CD8-positive, alpha-beta memory T cell (primary cell): ENCODE measurements at regions not wholly inside any gene's neighbourhood (a gene's known extent, or its start where the extent isn't known, plus 50 kb on each side); places are given as distances from the start of the nearest gene placed in this dataset.

Experiments used
- CTCF ChIA-PET: fragments of 350-600 bp; sonication (Branson Sonifier 250); formaldehyde crosslinking; loops from one replicate; lab custom pipeline; 2021; ENCODE audit warnings: antibody characterized with exemption; lab: Charles Lee
- POLR2A ChIA-PET: fragments of 350-600 bp; sonication (Branson Sonifier 250); formaldehyde crosslinking; loops from one replicate; lab custom pipeline; 2021; ENCODE audit warnings: antibody characterized with exemption; lab: Charles Lee
- DNase-seq, 5 donors: peaks; one replicate each; pipeline versions ENCODE4 v3.0.0 to v3.0.0-alpha.2; 2020 to 2022; ENCODE audit warnings: mixed read lengths in 1 of 5
- H3K27ac ChIP-seq: one replicate; pipeline ENCODE4 v1.7.0; 2013; ENCODE audit warnings: low read depth, mild to moderate bottlenecking, low read length, moderate library complexity
- H3K27me3 ChIP-seq: 2 replicates; pipeline ENCODE4 v1.7.0; 2013; ENCODE audit warnings: low read length, mild to moderate bottlenecking; ENCODE audit not compliant: insufficient read depth, poor library complexity, severe bottlenecking
- H3K36me3 ChIP-seq: 2 replicates; pipeline ENCODE4 v1.7.0; 2013; ENCODE audit warnings: mild to moderate bottlenecking, low read length, moderate library complexity; ENCODE audit not compliant: insufficient read depth
- H3K4me1 ChIP-seq: 2 replicates; pipeline ENCODE4 v1.7.0; 2013; ENCODE audit warnings: mild to moderate bottlenecking, low read length, moderate library complexity; ENCODE audit not compliant: insufficient read depth
- H3K4me3 ChIP-seq: 2 replicates; pipeline ENCODE4 v1.7.0; 2013; ENCODE audit warnings: mild to moderate bottlenecking, low read length
- H3K9me3 ChIP-seq: 2 replicates; pipeline ENCODE4 v1.7.0; 2013; ENCODE audit warnings: mild to moderate bottlenecking, low read length
- H3K27ac Mint-ChIP-seq, 8 donors: one replicate each; pipeline ENCODE4 v1.8.0; 2020 to 2021; ENCODE audit warnings: mixed read lengths in 8 of 8, mild to moderate bottlenecking in 6 of 8, inconsistent platforms in 3 of 8, moderate library complexity in 3 of 8
- H3K27me3 Mint-ChIP-seq, 2 donors: one replicate each; pipeline ENCODE4 v1.8.0; 2020 to 2021; ENCODE audit warnings: mixed read lengths in 2 of 2, mild to moderate bottlenecking in 1 of 2, moderate library complexity in 1 of 2
- H3K36me3 Mint-ChIP-seq, 3 donors: one replicate each; pipeline ENCODE4 v1.8.0; 2020 to 2021; ENCODE audit warnings: mixed read lengths in 3 of 3, inconsistent platforms in 1 of 3, mild to moderate bottlenecking in 1 of 3
- H3K4me1 Mint-ChIP-seq, 3 donors: one replicate each; pipeline ENCODE4 v1.8.0; 2020 to 2021; ENCODE audit warnings: mixed read lengths in 3 of 3, inconsistent platforms in 1 of 3, mild to moderate bottlenecking in 1 of 3
- H3K4me3 Mint-ChIP-seq, 7 donors: one replicate each; pipeline ENCODE4 v1.8.0; 2020 to 2021; ENCODE audit warnings: mixed read lengths in 7 of 7, mild to moderate bottlenecking in 6 of 7, moderate library complexity in 4 of 7, inconsistent platforms in 2 of 7
- H3K9me3 Mint-ChIP-seq, 5 donors: one replicate each; pipeline ENCODE4 v1.8.0; 2020 to 2022; ENCODE audit warnings: mixed read lengths in 5 of 5, mild to moderate bottlenecking in 3 of 5, moderate library complexity in 2 of 5, inconsistent platforms in 1 of 5

DNA sequence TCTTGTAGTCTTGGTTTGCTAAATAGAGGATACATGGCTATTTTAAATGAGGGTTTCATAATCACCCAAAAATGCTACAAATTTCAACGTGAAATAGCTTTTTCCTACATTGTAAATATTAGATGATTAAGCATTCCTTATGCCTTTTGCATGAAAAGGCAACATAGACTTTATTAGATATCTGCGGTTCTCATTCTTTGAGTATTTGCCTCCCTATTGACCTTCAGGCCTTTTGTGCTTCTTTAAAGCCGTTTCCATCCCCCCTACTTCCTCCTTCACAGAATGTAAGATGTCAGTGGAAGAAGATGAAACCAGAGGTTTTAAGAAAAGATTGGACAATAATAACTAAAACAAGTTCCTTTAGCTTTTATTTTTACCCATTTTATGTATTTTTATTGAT, 144.1 kb downstream of the UBE2E3 start:
- H3K36me3 ChIP-seq: no peaks in the 10 kb centered on the region
- H3K27ac ChIP-seq: peak overlapping the region; percentile 91
- Mint-ChIP-seq H3K9me3 (peaks cover 9 to 30% (median 16%) of the 10 kb centered on the region in 5 donors), H3K36me3 (peaks cover 7 to 43% (median 31%) of the 10 kb centered on the region in 3 donors), H3K4me1 (peaks cover 71 to 86% (median 81%) of the 10 kb centered on the region in 3 donors), H3K27ac (peak overlapping the region; percentile 94 to 100 (median 98)), H3K27me3 (no peaks in the 10 kb centered on the region), H3K4me3 (peak overlapping the region; percentile 70 to 89 (median 83))
- no peaks in the 10 kb centered on the region for H3K9me3 ChIP-seq
- ChIA-PET POLR2A (interaction anchor here (0.7 to 2.9 kb wide), 5 partner anchors 13 to 19 kb away, joined by 3 to 11 read pairs (median 4); no protein-coding TSS in a partner anchor), CTCF (interaction anchor here (1.0 to 4.9 kb wide), 8 partner anchors 9 to 342 kb away, joined by 3 to 38 read pairs (median 4); partner anchors contain the start of gene ITGA4)
- DNase-seq: no peak
- H3K27me3 ChIP-seq: no peaks in the 10 kb centered on the region
- peaks cover 65% of the 10 kb centered on the region for H3K4me1 ChIP-seq
- peak overlapping the region; percentile 56 for H3K4me3 ChIP-seq

DNA sequence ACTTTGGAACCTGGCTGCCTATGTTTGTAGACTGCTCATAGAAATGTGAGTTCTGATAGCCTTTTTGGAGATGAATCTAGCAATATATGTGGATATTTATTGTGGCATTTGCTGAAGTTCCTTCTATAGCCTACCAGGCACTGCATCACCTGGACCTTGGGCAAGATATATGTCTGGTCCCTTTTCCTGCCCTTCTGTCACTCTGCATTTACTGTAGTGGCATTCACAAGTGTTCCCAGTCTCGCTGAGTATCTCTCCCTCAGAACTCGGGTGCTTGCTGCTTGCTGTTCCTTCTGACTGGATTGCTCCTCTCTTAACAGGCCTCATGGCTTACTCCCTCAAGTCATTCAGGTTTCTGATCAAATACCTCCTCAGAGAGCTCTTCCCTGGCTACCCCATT, 145.0 kb downstream of the UBE2E3 start:
- H3K36me3 Mint-ChIP-seq: peaks cover 10 to 43% (median 30%) of the 10 kb centered on the region in 3 donors
- ChIA-PET POLR2A (interaction anchor here (1.3 to 2.9 kb wide), 4 partner anchors 12 to 20 kb away, joined by 3 to 11 read pairs (median 5); no protein-coding TSS in a partner anchor), CTCF (interaction anchor here (1.0 to 4.9 kb wide), 10 partner anchors 10 to 341 kb away, joined by 3 to 38 read pairs (median 4); partner anchors contain the start of gene ITGA4)
- no peak for DNase-seq
- peak overlapping the region; percentile 70 to 89 (median 83) for H3K4me3 Mint-ChIP-seq
- Histone ChIP-seq H3K4me1 (peaks cover 67% of the 10 kb centered on the region), H3K9me3 (no peaks in the 10 kb centered on the region), H3K4me3 (peak overlapping the region; percentile 56), H3K27ac (peak overlapping the region; percentile 91), H3K27me3 (no peaks in the 10 kb centered on the region), H3K36me3 (no peaks in the 10 kb centered on the region)
- H3K4me1 Mint-ChIP-seq: peaks cover 74 to 88% (median 85%) of the 10 kb centered on the region in 3 donors
- no peaks in the 10 kb centered on the region for H3K27me3 Mint-ChIP-seq
- peaks cover 12 to 27% (median 13%) of the 10 kb centered on the region in 5 donors for H3K9me3 Mint-ChIP-seq
- H3K27ac Mint-ChIP-seq: peak overlapping the region; percentile 94 to 100 (median 98)

GRCh38 chr2:181126311-181126868, 146.0 kb downstream of the UBE2E3 start:
- Histone ChIP-seq H3K27me3 (no peaks in the 10 kb centered on the region), H3K36me3 (no peaks in the 10 kb centered on the region), H3K27ac (peak overlapping the region; percentile 91), H3K4me3 (peak overlapping the region; percentile 56), H3K9me3 (no peaks in the 10 kb centered on the region), H3K4me1 (peaks cover 62% of the 10 kb centered on the region)
- H3K36me3 Mint-ChIP-seq: peaks cover 5 to 37% (median 23%) of the 10 kb centered on the region in 3 donors
- H3K27ac Mint-ChIP-seq: peak overlapping the region; percentile 94 to 100 (median 98)
- H3K27me3 Mint-ChIP-seq: no peaks in the 10 kb centered on the region
- ChIA-PET CTCF (interaction anchor here (0.9 to 4.9 kb wide), 6 partner anchors 10 to 331 kb away, joined by 3 to 38 read pairs (median 5); partner anchors contain the start of gene ITGA4), POLR2A (interaction anchor here (0.7 to 2.9 kb wide), 8 partner anchors 14 to 331 kb away, joined by 3 to 14 read pairs (median 5); partner anchors contain the start of gene ITGA4)
- H3K4me3 Mint-ChIP-seq: peak overlapping the region; percentile 70 to 89 (median 83)
- no peak for DNase-seq
- H3K9me3 Mint-ChIP-seq: peaks cover 3 to 20% (median 10%) of the 10 kb centered on the region in 5 donors
- H3K4me1 Mint-ChIP-seq: peaks cover 74 to 88% (median 85%) of the 10 kb centered on the region in 3 donors

GRCh38 chr2:181128199-181128598, 147.8 kb downstream of the UBE2E3 start:
- H3K4me3 ChIP-seq: no peak overlapping the region

DNA sequence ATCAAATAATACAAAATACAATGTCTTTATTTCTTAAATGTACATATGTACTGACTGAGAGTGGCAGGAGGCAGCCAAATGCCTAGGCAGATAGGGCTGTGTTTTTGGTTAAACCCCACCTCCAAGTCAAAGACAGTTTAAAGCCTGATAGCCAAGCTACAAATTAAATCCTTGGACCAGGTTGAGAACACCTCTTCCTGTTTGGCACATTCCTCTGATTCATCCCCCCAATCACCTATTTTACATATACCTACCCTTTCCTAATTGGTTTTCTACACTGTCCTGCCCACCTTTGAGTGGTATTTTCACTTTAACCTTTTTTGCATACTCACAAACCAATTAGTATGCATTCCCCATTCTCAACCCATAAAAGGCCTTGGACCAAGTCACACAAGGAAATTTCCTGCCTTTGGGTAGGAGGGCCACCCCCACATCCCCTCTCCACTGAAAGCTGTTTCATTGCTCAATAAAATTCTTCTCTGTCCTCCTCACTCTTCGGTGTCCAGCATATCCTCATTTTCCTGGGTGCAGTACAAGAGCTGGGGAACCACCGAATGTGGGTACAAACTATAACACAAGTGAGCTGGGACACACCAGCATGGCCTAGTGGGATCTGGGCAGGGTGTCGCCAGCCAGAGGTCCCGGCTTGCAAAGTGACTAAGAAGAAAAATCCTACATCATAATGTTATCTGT, 149.1 kb downstream of the UBE2E3 start:
- Mint-ChIP-seq H3K27ac (peak overlapping the region; percentile 80 to 97 (median 93)), H3K27me3 (no peaks in the 10 kb centered on the region), H3K36me3 (peaks cover 6 to 49% (median 35%) of the 10 kb centered on the region in 3 donors), H3K4me3 (peak overlapping the region in 6 of 7 donors; percentile 55 to 73 (median 66)), H3K9me3 (peaks cover 0 to 31% (median 14%) of the 10 kb centered on the region in 5 donors), H3K4me1 (peaks cover 69 to 88% (median 84%) of the 10 kb centered on the region in 3 donors)
- CTCF ChIA-PET: interaction anchor here (0.9 to 1.9 kb wide), 4 partner anchors 10 to 25 kb away, joined by 3 to 5 read pairs (median 4); no protein-coding TSS in a partner anchor
- DNase-seq: no peak
- H3K9me3 ChIP-seq: no peaks in the 10 kb centered on the region
- H3K27me3 ChIP-seq: no peaks in the 10 kb centered on the region
- peaks cover 62% of the 10 kb centered on the region for H3K4me1 ChIP-seq
- POLR2A ChIA-PET: interaction anchor here (0.6 to 2.5 kb wide), 5 partner anchors 12 to 338 kb away, joined by 3 to 8 read pairs (median 3); no protein-coding TSS in a partner anchor
- no peak overlapping the region for H3K27ac ChIP-seq
- H3K4me3 ChIP-seq: peak overlapping the region; percentile 7
- no peaks in the 10 kb centered on the region for H3K36me3 ChIP-seq

More at GRCh38 chr2:181128199-181128598, 147.8 kb downstream of the UBE2E3 start:
- H3K27ac Mint-ChIP-seq: peak overlapping the region; percentile 74 to 100 (median 95)
- peaks cover 0 to 23% (median 7%) of the 10 kb centered on the region in 5 donors for H3K9me3 Mint-ChIP-seq
- Histone ChIP-seq H3K36me3 (no peaks in the 10 kb centered on the region), H3K27me3 (no peaks in the 10 kb centered on the region), H3K9me3 (no peaks in the 10 kb centered on the region), H3K27ac (no peak overlapping the region), H3K4me1 (peaks cover 69% of the 10 kb centered on the region)
- peaks cover 74 to 90% (median 87%) of the 10 kb centered on the region in 3 donors for H3K4me1 Mint-ChIP-seq
- peaks cover 6 to 40% (median 25%) of the 10 kb centered on the region in 3 donors for H3K36me3 Mint-ChIP-seq
- no peak for DNase-seq
- H3K4me3 Mint-ChIP-seq: peak overlapping the region; percentile 46 to 82 (median 73)
- ChIA-PET CTCF (interaction anchor here (1.1 to 4.9 kb wide), 4 partner anchors 9 to 329 kb away, joined by 3 to 38 read pairs (median 6); partner anchors contain the start of gene ITGA4), POLR2A (interaction anchor here (0.7 to 2.6 kb wide), 5 partner anchors 12 to 162 kb away, joined by 3 to 14 read pairs (median 4); no protein-coding TSS in a partner anchor)
- no peaks in the 10 kb centered on the region for H3K27me3 Mint-ChIP-seq

DNA sequence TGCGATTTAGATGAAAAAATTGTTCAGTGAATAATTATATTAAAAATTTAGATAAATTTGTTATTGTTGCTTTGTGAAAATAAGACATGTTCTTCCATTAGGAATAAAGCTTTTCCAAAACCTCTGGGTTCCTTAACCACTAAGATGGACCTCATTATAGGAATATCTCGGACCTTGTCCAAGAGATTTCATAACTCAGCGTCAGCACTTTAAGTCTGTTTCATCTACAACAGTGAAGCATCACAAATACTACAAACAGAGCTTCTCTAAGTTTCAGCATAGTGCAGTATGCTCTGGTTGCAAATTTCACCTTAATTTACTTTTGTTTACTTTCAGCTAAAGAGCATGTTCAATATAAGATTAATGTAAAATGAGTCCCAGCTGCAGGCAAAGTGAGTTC, 150.3 kb downstream of the UBE2E3 start:
- H3K4me1 ChIP-seq: peaks cover 50% of the 10 kb centered on the region
- H3K4me3 ChIP-seq: peak overlapping the region; percentile 33
- ChIA-PET CTCF (interaction anchor here (0.9 to 2.4 kb wide), 7 partner anchors 11 to 336 kb away, joined by 3 to 7 read pairs (median 4); partner anchors contain the start of gene ITGA4), POLR2A (interaction anchor here (0.9 to 2.5 kb wide), 4 partner anchors 11 to 34 kb away, joined by 3 to 8 read pairs (median 4); no protein-coding TSS in a partner anchor)
- H3K27me3 ChIP-seq: no peaks in the 10 kb centered on the region
- H3K27ac ChIP-seq: no peak overlapping the region
- Mint-ChIP-seq H3K4me1 (peaks cover 59 to 79% (median 72%) of the 10 kb centered on the region in 3 donors), H3K36me3 (peaks cover 6 to 56% (median 43%) of the 10 kb centered on the region in 3 donors), H3K4me3 (peak overlapping the region in 6 of 7 donors; percentile 35 to 83 (median 78)), H3K9me3 (peaks cover 0 to 37% (median 20%) of the 10 kb centered on the region in 5 donors), H3K27ac (peak overlapping the region; percentile 78 to 96 (median 92)), H3K27me3 (no peaks in the 10 kb centered on the region)
- DNase-seq: no peak
- H3K9me3 ChIP-seq: peaks cover 1% of the 10 kb centered on the region
- no peaks in the 10 kb centered on the region for H3K36me3 ChIP-seq

DNA sequence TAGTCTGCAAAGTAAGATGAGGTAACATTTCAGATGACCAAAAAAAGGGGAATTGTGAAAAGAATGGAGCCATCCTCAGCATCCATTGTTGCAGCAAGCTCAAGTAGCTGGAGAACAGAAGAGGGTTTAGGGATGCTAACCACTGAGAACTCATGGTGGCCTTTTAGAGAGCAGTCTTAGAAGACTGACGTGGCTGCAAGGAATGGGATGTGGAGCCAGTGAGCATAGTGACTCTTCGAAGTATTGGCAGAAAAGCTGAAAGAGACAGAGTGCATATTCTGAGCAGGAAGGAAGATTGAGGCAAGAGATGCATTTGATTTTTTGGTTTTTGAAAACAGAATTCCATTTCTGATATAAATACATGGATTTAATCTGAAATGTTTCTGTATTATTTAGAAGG, 151.2 kb downstream of the UBE2E3 start:
- Mint-ChIP-seq H3K27me3 (no peaks in the 10 kb centered on the region), H3K4me1 (peaks cover 54 to 77% (median 63%) of the 10 kb centered on the region in 3 donors), H3K36me3 (peaks cover 6 to 59% (median 48%) of the 10 kb centered on the region in 3 donors), H3K4me3 (peak overlapping the region; percentile 35 to 83 (median 78)), H3K9me3 (peaks cover 0 to 44% (median 26%) of the 10 kb centered on the region in 5 donors), H3K27ac (peak overlapping the region; percentile 78 to 96 (median 92))
- DNase-seq: no peak
- H3K9me3 ChIP-seq: peaks cover 3% of the 10 kb centered on the region
- POLR2A ChIA-PET: interaction anchor here (0.9 to 1.5 kb wide), 3 partner anchors 9 to 13 kb away, joined by 3 to 6 read pairs (median 4); no protein-coding TSS in a partner anchor
- CTCF ChIA-PET: interaction anchor here (1.0 to 2.4 kb wide), 5 partner anchors 10 to 335 kb away, joined by 3 to 7 read pairs (median 4); partner anchors contain the start of gene ITGA4
- peaks cover 41% of the 10 kb centered on the region for H3K4me1 ChIP-seq
- no peaks in the 10 kb centered on the region for H3K36me3 ChIP-seq
- H3K4me3 ChIP-seq: peak overlapping the region; percentile 33
- H3K27ac ChIP-seq: peak overlapping the region; percentile 5
- no peaks in the 10 kb centered on the region for H3K27me3 ChIP-seq
